Right cardiac atrium (tissue), 5 donors: ENCODE measurements at regions not wholly inside any gene's neighbourhood (a gene's known extent, or its start where the extent isn't known, plus 50 kb on each side); places are given as distances from the start of the nearest gene placed in this dataset.
"Not testable (repeated sequence)": the region's sequence is repeated elsewhere in the genome, so short reads cannot be mapped to it uniquely, and the experiment has no call there.

Experiments used
- ATAC-seq, 2 donors: fragments of 200-7000 bp; cut with Tn5 transposase; one replicate each; pipeline versions ENCODE4 v1.8.0 to v1.9.1; 2020; ENCODE audit warnings: moderate library complexity in 2 of 2, mild to moderate bottlenecking in 1 of 2
- DNase-seq, 3 donors: peaks; one replicate each; pipeline ENCODE4 v3.0.0-alpha.2; 2020
- H3K27ac ChIP-seq: one replicate; pipeline ENCODE4 v1.5.1; 2013; ENCODE audit warnings: mild to moderate bottlenecking, low read length, control low read depth, moderate library complexity
- H3K27me3 ChIP-seq: one replicate; pipeline ENCODE4 v1.6.1; 2013; ENCODE audit not compliant: control insufficient read depth, insufficient read depth
- H3K4me1 ChIP-seq: one replicate; pipeline ENCODE4 v1.6.1; 2013; ENCODE audit warnings: low read length; ENCODE audit not compliant: control insufficient read depth, insufficient read depth
- H3K4me3 ChIP-seq: one replicate; pipeline ENCODE4 v1.5.1; 2013; ENCODE audit warnings: low read length, control low read depth
- H3K9me3 ChIP-seq: one replicate; pipeline ENCODE4 v1.6.1; 2013; ENCODE audit warnings: low read length; ENCODE audit not compliant: control insufficient read depth
- WGBS: extraction: QIAGEN DNeasy Blood & Tissue Kit; methylation state at CpG from one replicate; pipeline ENCODE4 v1.1.7; 2013; 5-methylcytosine and 5-hydroxymethylcytosine counted together
- intact Hi-C, 4 donors: fragments of 100-400 bp; cut with DNase I; formaldehyde crosslinking; loops; one replicate each; pipeline versions ENCODE4 v1.11.0 to v1.14.0; 2022 to 2023
- donor health status: healthy with polysubstance abuse.
- donor health status: DM: no; HTN: yes; CAD: no.
- donor health status: DM: no; HTN: no; CAD: no.
- donor health status: DM: no; HTN: yes; CAD: no; lungs with severe emphysema.
- donor health status: DM: yes; HTN: yes; CAD: no.

- WGBS: 91% methylated on average over 6 of the region's 6 CpGs
- H3K27me3 ChIP-seq: no peaks in the 10 kb centered on the region
Observed at GRCh38 chr2:142422041-142422440, 291.2 kb upstream of the LRP1B start.

DNA sequence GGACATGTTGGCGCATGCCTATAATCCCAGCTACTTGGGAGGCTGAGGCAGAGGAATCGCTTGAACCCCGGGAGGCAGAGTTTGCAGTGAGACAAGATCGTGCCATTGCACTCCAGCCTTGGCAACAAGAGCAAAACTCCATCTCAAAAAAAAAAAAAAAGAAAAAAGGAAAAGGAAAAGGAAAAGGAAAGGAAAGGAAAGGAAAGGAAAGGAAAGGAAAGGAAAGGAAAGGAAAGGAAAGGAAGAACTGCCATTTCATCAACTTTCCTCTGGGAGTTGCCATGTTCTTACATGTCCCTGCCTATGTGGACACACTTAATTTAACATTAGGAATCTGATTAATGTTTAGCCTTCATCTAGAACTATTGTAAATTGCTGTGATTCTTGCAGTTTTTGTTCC, 287.9 kb upstream of the LRP1B start:
- H3K4me1 ChIP-seq, H3K4me3 ChIP-seq, DNase-seq, ATAC-seq, H3K27me3 ChIP-seq, H3K9me3 ChIP-seq, H3K27ac ChIP-seq, intact Hi-C loops: not testable (repeated sequence)
- 95% methylated on average over 4 of the region's 4 CpGs for WGBS

More at GRCh38 chr2:142422041-142422440, 291.2 kb upstream of the LRP1B start:
- H3K4me3 ChIP-seq: no peak overlapping the region
- intact Hi-C loops: no loop called here
- no peak for ATAC-seq
- H3K27ac ChIP-seq: no peak overlapping the region
- H3K4me1 ChIP-seq: no peaks in the 10 kb centered on the region
- H3K9me3 ChIP-seq: no peaks in the 10 kb centered on the region
- DNase-seq: no peak

DNA sequence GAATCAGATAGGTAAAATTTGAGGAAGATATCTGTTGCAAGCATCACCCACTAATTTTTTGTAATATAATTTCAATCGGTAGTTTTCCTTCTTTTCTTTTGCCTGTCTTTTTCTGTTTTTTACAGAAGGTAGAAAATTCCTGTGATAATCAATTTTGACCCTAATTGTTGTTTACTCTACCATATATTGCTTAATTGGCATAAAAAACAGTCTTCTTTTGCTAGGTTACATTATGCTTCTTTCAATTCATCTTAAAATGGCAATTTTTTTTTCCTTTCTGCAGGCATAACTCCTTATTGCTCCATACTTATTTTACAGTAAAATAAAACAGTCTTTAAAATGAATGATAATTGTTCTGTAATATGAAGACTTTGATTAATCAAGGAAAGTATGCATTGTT, 286.2 kb upstream of the LRP1B start:
- ATAC-seq (no peak), DNase-seq (no peak)
- Histone ChIP-seq H3K27ac (no peak overlapping the region), H3K4me3 (no peak overlapping the region), H3K27me3 (no peaks in the 10 kb centered on the region), H3K9me3 (no peaks in the 10 kb centered on the region), H3K4me1 (no peaks in the 10 kb centered on the region)
- intact Hi-C loops: no loop called here
- 91% methylated on average over 1 of the region's 1 CpG for WGBS

GRCh38 chr2:142415461-142415860, 284.6 kb upstream of the LRP1B start:
- 73% methylated on average over 3 of the region's 3 CpGs for WGBS
- intact Hi-C loops: no loop called here
- ATAC-seq (no peak), DNase-seq (no peak)
- Histone ChIP-seq H3K4me3 (no peak overlapping the region), H3K9me3 (no peaks in the 10 kb centered on the region), H3K27me3 (no peaks in the 10 kb centered on the region), H3K27ac (no peak overlapping the region), H3K4me1 (no peaks in the 10 kb centered on the region)

DNA sequence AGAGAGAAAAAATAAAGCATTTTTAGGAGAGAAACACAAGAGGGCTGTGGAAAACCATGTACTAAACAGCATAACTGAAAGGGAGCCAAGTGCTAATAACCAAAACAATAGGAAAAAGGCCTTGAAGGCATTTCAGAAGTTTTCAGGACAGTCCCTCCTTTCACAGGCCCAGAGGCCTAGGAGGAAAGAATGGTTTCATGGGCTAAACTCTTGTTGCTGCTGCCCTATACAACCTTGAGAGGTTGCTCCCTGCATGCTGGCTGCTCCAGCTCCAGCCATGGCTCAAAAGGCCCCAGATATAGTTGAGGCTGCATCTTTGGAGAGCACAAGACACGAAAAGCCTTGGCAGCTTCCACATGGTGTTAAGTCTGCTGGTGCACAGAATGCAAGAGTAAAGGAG, 267.4 kb upstream of the LRP1B start:
- Histone ChIP-seq H3K27me3 (no peaks in the 10 kb centered on the region), H3K27ac (no peak overlapping the region), H3K4me1 (no peaks in the 10 kb centered on the region), H3K4me3 (no peak overlapping the region), H3K9me3 (no peaks in the 10 kb centered on the region)
- WGBS: 67% methylated on average over 1 of the region's 1 CpG
- intact Hi-C loops: no loop called here
- no peak for ATAC-seq
- DNase-seq: no peak

DNA sequence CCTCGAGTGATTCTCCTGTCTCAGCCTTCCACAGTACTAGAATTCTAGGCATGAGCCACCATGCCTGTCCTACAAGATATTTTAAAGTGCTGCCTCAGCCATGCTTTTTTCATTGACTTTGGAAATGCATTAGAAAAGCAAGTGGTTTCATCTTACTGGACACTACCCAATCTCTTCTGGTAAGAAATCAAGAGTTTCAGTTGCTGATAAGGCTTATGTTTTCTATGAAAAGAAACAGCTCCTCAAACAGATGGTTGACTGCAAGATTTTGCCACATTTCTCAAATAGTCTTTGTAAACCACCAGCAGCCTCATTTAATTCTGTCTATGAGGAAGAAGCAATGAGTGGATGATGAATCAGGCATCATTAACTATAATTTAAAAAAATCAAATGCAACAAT, 264.5 kb upstream of the LRP1B start:
- DNase-seq: no peak
- Histone ChIP-seq H3K27me3 (no peaks in the 10 kb centered on the region), H3K27ac (no peak overlapping the region), H3K9me3 (no peaks in the 10 kb centered on the region), H3K4me3 (no peak overlapping the region), H3K4me1 (no peaks in the 10 kb centered on the region)
- intact Hi-C loops: no loop called here
- WGBS: 66% methylated on average over 1 of the region's 1 CpG
- no peak for ATAC-seq

- Histone ChIP-seq H3K4me1 (no peaks in the 10 kb centered on the region), H3K27ac (no peak overlapping the region), H3K27me3 (no peaks in the 10 kb centered on the region), H3K9me3 (no peaks in the 10 kb centered on the region), H3K4me3 (no peak overlapping the region)
- intact Hi-C loops: no loop called here
- DNase-seq: no peak
- no peak for ATAC-seq
Observed at GRCh38 chr2:142380372-142380771, 249.6 kb upstream of the LRP1B start.

DNA sequence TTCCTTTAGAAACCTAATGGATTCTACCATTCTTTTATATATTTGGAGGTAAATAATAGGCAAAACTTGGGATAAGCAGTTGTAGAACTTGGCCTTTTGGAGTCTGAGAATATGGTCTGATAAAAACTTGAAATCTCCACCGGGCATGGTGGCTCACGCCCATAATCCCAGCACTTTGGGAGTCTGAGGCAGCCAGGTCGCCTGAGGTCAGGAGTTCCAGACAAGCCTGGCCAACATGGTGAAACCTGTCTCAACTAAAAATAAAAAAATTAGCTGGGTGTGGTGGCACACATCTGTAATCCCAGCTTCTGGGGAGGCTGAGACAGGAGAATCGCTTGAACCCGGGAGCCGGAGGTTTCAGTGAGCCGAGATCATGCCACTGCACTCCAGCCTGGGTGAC, 231.3 kb upstream of the LRP1B start:
- intact Hi-C loops, DNase-seq, H3K27ac ChIP-seq, H3K27me3 ChIP-seq, H3K9me3 ChIP-seq, H3K4me3 ChIP-seq, ATAC-seq, H3K4me1 ChIP-seq: not testable (repeated sequence)
- 88% methylated on average over 7 of the region's 7 CpGs for WGBS

DNA sequence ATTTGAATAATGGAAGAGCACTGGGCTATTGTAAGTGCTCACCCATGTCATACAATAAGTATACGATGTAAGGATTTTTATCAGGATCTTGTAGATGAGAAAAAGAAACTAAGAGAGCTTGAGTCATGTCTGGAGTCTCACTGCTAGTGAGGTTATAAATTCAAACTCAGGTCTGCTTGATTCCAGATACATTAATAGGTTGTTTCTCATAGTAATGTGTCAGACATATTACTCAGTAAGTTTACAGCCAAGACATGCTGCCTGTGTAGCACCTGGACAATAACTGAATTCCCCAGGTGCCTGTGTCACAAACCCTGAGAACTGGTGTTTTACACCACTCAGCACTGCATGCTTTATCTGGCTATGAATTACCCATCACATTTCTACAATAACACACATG, 216.9 kb upstream of the LRP1B start:
- Histone ChIP-seq H3K27ac (no peak overlapping the region), H3K4me3 (no peak overlapping the region), H3K27me3 (no peaks in the 10 kb centered on the region), H3K9me3 (no peaks in the 10 kb centered on the region), H3K4me1 (no peaks in the 10 kb centered on the region)
- DNase-seq: no peak
- WGBS: 78% methylated on average over 1 of the region's 1 CpG
- intact Hi-C loops: no loop called here
- ATAC-seq: no peak

DNA sequence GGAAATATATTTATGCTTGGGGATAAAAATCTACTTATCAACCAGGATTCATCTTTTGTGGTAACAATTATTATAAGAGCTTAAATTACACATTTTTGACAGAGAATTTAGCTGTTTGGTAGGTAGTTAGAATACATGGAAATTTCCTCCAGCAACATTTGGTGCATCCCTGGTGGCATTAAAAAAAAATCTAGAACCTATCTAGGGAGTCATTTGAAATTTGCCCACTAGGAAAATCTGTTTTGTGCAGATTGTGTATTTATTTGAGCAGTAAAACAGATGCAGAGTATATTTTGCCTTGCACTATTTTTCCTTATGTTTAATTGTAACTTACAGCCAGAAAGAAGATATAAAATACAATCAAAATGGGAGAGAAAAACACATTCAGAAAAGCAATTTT, 208.4 kb upstream of the LRP1B start:
- Histone ChIP-seq H3K27me3 (no peaks in the 10 kb centered on the region), H3K4me3 (no peak overlapping the region), H3K4me1 (no peaks in the 10 kb centered on the region), H3K27ac (no peak overlapping the region), H3K9me3 (no peaks in the 10 kb centered on the region)
- intact Hi-C loops: no loop called here
- no peak for DNase-seq
- no peak for ATAC-seq

GRCh38 chr2:142332196-142332595, 201.4 kb upstream of the LRP1B start:
- intact Hi-C loops: no loop called here
- no peak overlapping the region for H3K4me3 ChIP-seq
- no peaks in the 10 kb centered on the region for H3K27me3 ChIP-seq
- H3K27ac ChIP-seq: no peak overlapping the region
- 59% methylated on average over 2 of the region's 2 CpGs for WGBS
- no peak for ATAC-seq
- no peaks in the 10 kb centered on the region for H3K9me3 ChIP-seq
- no peak for DNase-seq
- no peaks in the 10 kb centered on the region for H3K4me1 ChIP-seq

GRCh38 chr2:142330458-142330857, 199.6 kb upstream of the LRP1B start:
- Histone ChIP-seq H3K27ac (no peak overlapping the region), H3K9me3 (no peaks in the 10 kb centered on the region), H3K27me3 (no peaks in the 10 kb centered on the region), H3K4me1 (no peaks in the 10 kb centered on the region), H3K4me3 (no peak overlapping the region)
- 73% methylated on average over 1 of the region's 1 CpG for WGBS
- no peak for DNase-seq
- intact Hi-C loops: no loop called here
- no peak for ATAC-seq
